ENCODE measurements at regions not wholly inside any gene's neighbourhood (a gene's known extent, or its start where the extent isn't known, plus 50 kb on each side); places are given as distances from the start of the nearest gene placed in this dataset.
"Not testable (repeated sequence)": the region's sequence is repeated elsewhere in the genome, so short reads cannot be mapped to it uniquely, and the experiment has no call there.

- TF ChIP-seq CTCF (IDR thresholded peaks at IDR 0.05; ENCODE audit: low read length, missing control alignments), result no peak
- no peak overlapping the region for H3K4me3 ChIP-seq (replicated peaks; ENCODE audit: low read depth, low read length)
- peak; percentile 4 for DNase-seq (ENCODE audit: low read depth)
Measured at GRCh38 chr14:25396128-25396527, 346.2 kb upstream of the STXBP6 start.

- TF ChIP-seq CTCF (IDR thresholded peaks at IDR 0.05; ENCODE audit: low read length, missing control alignments), result no peak
- H3K4me3 ChIP-seq (replicated peaks; ENCODE audit: low read depth, low read length), result no peak overlapping the region
- no peak for DNase-seq (ENCODE audit: low read depth)
Measured at GRCh38 chr14:25394791-25395391, 344.9 kb upstream of the STXBP6 start.

- no peak for TF ChIP-seq CTCF (IDR thresholded peaks at IDR 0.05; ENCODE audit: low read length, missing control alignments)
- DNase-seq (ENCODE audit: low read depth), result no peak
- no peak overlapping the region for H3K4me3 ChIP-seq (replicated peaks; ENCODE audit: low read depth, low read length)
Measured at GRCh38 chr14:25394356-25394755, 344.4 kb upstream of the STXBP6 start.

- H3K4me3 ChIP-seq (replicated peaks; ENCODE audit: low read depth, low read length), result no peak overlapping the region
- no peak for DNase-seq (ENCODE audit: low read depth)
- no peak for TF ChIP-seq CTCF (IDR thresholded peaks at IDR 0.05; ENCODE audit: low read length, missing control alignments)
Measured at GRCh38 chr14:25389948-25390347, 340.0 kb upstream of the STXBP6 start.

- no peak overlapping the region for H3K4me3 ChIP-seq (replicated peaks; ENCODE audit: low read depth, low read length)
- DNase-seq (ENCODE audit: low read depth), result peak; percentile 3
- TF ChIP-seq CTCF (IDR thresholded peaks at IDR 0.05; ENCODE audit: low read length, missing control alignments), result peak; percentile 25
Measured at GRCh38 chr14:25381498-25381897, 331.6 kb upstream of the STXBP6 start.

- DNase-seq (ENCODE audit: low read depth), result no peak
- no peak overlapping the region for H3K4me3 ChIP-seq (replicated peaks; ENCODE audit: low read depth, low read length)
- no peak for TF ChIP-seq CTCF (IDR thresholded peaks at IDR 0.05; ENCODE audit: low read length, missing control alignments)
Measured at GRCh38 chr14:25375639-25376038, 325.7 kb upstream of the STXBP6 start.

GRCh38 chr14:25371068-25371467, 321.1 kb upstream of the STXBP6 start:
- H3K4me3 ChIP-seq (replicated peaks; ENCODE audit: low read depth, low read length), result no peak overlapping the region
- no peak for TF ChIP-seq CTCF (IDR thresholded peaks at IDR 0.05; ENCODE audit: low read length, missing control alignments)
- no peak for DNase-seq (ENCODE audit: low read depth)

GRCh38 chr14:25370057-25370456, 320.1 kb upstream of the STXBP6 start:
- DNase-seq (ENCODE audit: low read depth); H3K4me3 ChIP-seq (replicated peaks; ENCODE audit: low read depth, low read length): not testable (repeated sequence)

Data from fibroblast of pulmonary artery (primary cell).